Gastrocnemius medialis (tissue), 4 donors: ENCODE measurements at regions not wholly inside any gene's neighbourhood (a gene's known extent, or its start where the extent isn't known, plus 50 kb on each side); places are given as distances from the start of the nearest gene placed in this dataset.

Experiments
- ATAC-seq, 2 donors: fragments of 150-250 bp; one replicate each; pipeline ENCODE4 v1.9.1; 2016
- DNase-seq, 2 donors: peaks; one replicate each; pipeline ENCODE4 v3.0.0-alpha.2; 2019
- H3K27ac ChIP-seq, 4 donors: fragments of 200-600 bp; sonication (generic); 1 replicate in 1 of 4; 2 replicates in 3 of 4; pipeline ENCODE4 v1.5.1; 2016 to 2018; ENCODE audit warnings: mild to moderate bottlenecking in 2 of 4, moderate library complexity in 1 of 4
- H3K27me3 ChIP-seq, 3 donors: fragments of 200-600 bp; sonication (generic) in 2 of 3; 1 replicate in 1 of 3; 2 replicates in 2 of 3; pipeline versions ENCODE4 v1.5.1 to v1.6.0; 2016 to 2019; ENCODE audit warnings: mild to moderate bottlenecking in 1 of 3, moderate library complexity in 1 of 3
- H3K36me3 ChIP-seq, 2 donors: fragments of 200-600 bp; sonication (generic) in 1 of 2; one replicate each; pipeline ENCODE4 v1.5.1; 2017 to 2018
- H3K4me1 ChIP-seq, 2 donors: fragments of 200-600 bp; sonication (generic) in 1 of 2; one replicate each; pipeline ENCODE4 v1.5.1; 2016 to 2017; ENCODE audit warnings: mild to moderate bottlenecking in 2 of 2
- H3K4me3 ChIP-seq, 4 donors: fragments of 200-600 bp; sonication (generic) in 3 of 4; 1 replicate in 1 of 4; 2 replicates in 3 of 4; pipeline ENCODE4 v1.5.1; 2016 to 2019; ENCODE audit warnings: mild to moderate bottlenecking in 2 of 4
- H3K9me3 ChIP-seq, 3 donors: fragments of 200-600 bp; sonication (generic) in 2 of 3; 1 replicate in 1 of 3; 2 replicates in 2 of 3; pipeline ENCODE4 v1.5.1; 2016 to 2019
- CTCF ChIP-seq, 5 experiments: fragments of 450-650 bp in 3 of 5; fragments of 200-600 bp in 2 of 5; sonication (generic) in 2 of 5; IDR thresholded peaks in 4 of 5; conservative IDR thresholded peaks in 1 of 5; 1 replicate in 4 of 5; 2 replicates in 1 of 5; pipeline ENCODE4 v1.5.1; 2016 to 2019; ENCODE audit warnings: antibody characterized with exemption in 5 of 5, mild to moderate bottlenecking in 3 of 5, moderate library complexity in 3 of 5
- POLR2A ChIP-seq, 2 donors: fragments of 450-650 bp; IDR thresholded peaks; one replicate each; pipeline ENCODE4 v1.6.1; 2017; ENCODE audit warnings: antibody characterized with exemption in 2 of 2, mild to moderate bottlenecking in 2 of 2, moderate library complexity in 2 of 2
- in situ Hi-C, 4 donors: fragments of 200-750 bp; cut with MboI; loops; one replicate each; pipeline versions ENCODE4 v1.15.0 to v1.8.0; 2017; ENCODE audit warnings: low sequenced_read_pairs in 4 of 4
- intact Hi-C: fragments of 100-400 bp; cut with DNase I; formaldehyde crosslinking; loops from one replicate; pipeline ENCODE4 v1.15.1; 2023; ENCODE audit warnings: low total_unique reads

- DNase-seq (no peak), ATAC-seq (no peak)
- in situ Hi-C loops (no loop called here), intact Hi-C loops (no loop called here)
- Histone ChIP-seq H3K36me3 (no peaks in the 10 kb centered on the region), H3K27me3 (no peaks in the 10 kb centered on the region), H3K9me3 (no peaks in the 10 kb centered on the region), H3K4me3 (no peak overlapping the region), H3K27ac (no peak overlapping the region), H3K4me1 (no peaks in the 10 kb centered on the region)
- TF ChIP-seq POLR2A (IDR thresholded peaks at IDR 0.05) = no peak
- TF ChIP-seq CTCF (IDR thresholded peaks at IDR 0.05 in 4 of 5, conservative IDR thresholded peaks at IDR 0.05 in 1 of 5) = no peak
Observed at GRCh38 chr6:87903323-87903722, 144.3 kb upstream of the SPACA1 start.

DNA sequence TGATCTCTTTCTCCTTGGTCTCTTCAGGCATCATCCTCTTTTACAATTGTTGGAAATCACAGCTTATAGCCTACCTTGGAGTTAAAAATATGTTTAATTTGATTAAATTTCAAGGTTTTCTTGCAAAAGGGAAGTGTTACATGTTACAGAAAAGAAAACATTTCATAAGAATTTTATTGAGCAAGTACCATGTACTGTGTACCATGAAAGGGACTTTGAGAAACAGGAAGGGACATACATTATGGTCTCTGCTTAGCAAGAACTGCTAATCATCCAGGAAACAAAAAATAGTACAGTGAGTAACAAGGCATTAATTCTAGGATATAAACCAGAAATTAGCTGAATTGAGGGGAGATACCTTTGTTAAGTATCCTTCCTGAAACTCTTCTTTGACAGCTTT is 145.3 kb upstream of the SPACA1 start:
- ATAC-seq = no peak
- Histone ChIP-seq H3K27ac (no peak overlapping the region), H3K9me3 (no peaks in the 10 kb centered on the region), H3K27me3 (no peaks in the 10 kb centered on the region), H3K36me3 (no peaks in the 10 kb centered on the region), H3K4me3 (no peak overlapping the region), H3K4me1 (no peaks in the 10 kb centered on the region)
- intact Hi-C loops (no loop called here), in situ Hi-C loops (no loop called here)
- no peak for DNase-seq
- no peak for TF ChIP-seq POLR2A (IDR thresholded peaks at IDR 0.05)
- TF ChIP-seq CTCF (IDR thresholded peaks at IDR 0.05 in 4 of 5, conservative IDR thresholded peaks at IDR 0.05 in 1 of 5) = no peak

GRCh38 chr6:87901613-87902012 is 146.0 kb upstream of the SPACA1 start:
- Histone ChIP-seq H3K27me3 (no peaks in the 10 kb centered on the region), H3K4me1 (no peaks in the 10 kb centered on the region), H3K27ac (no peak overlapping the region), H3K4me3 (no peak overlapping the region), H3K36me3 (no peaks in the 10 kb centered on the region), H3K9me3 (no peaks in the 10 kb centered on the region)
- ATAC-seq (no peak), DNase-seq (no peak)
- TF ChIP-seq POLR2A (IDR thresholded peaks at IDR 0.05) (no peak), CTCF (IDR thresholded peaks at IDR 0.05 in 4 of 5, conservative IDR thresholded peaks at IDR 0.05 in 1 of 5) (no peak)
- intact Hi-C loops = no loop called here
- in situ Hi-C loops = no loop called here

GRCh38 chr6:87900160-87900698 is 147.4 kb upstream of the SPACA1 start:
- in situ Hi-C loops (no loop called here), intact Hi-C loops (no loop called here)
- no peaks in the 10 kb centered on the region for H3K4me1 ChIP-seq
- no peak for TF ChIP-seq POLR2A (IDR thresholded peaks at IDR 0.05)
- TF ChIP-seq CTCF (IDR thresholded peaks at IDR 0.05 in 4 of 5, conservative IDR thresholded peaks at IDR 0.05 in 1 of 5) = no peak
- no peaks in the 10 kb centered on the region for H3K27me3 ChIP-seq
- H3K4me3 ChIP-seq = no peak overlapping the region
- DNase-seq (no peak), ATAC-seq (no peak)
- H3K9me3 ChIP-seq = no peaks in the 10 kb centered on the region
- no peak overlapping the region for H3K27ac ChIP-seq
- no peaks in the 10 kb centered on the region for H3K36me3 ChIP-seq

DNA sequence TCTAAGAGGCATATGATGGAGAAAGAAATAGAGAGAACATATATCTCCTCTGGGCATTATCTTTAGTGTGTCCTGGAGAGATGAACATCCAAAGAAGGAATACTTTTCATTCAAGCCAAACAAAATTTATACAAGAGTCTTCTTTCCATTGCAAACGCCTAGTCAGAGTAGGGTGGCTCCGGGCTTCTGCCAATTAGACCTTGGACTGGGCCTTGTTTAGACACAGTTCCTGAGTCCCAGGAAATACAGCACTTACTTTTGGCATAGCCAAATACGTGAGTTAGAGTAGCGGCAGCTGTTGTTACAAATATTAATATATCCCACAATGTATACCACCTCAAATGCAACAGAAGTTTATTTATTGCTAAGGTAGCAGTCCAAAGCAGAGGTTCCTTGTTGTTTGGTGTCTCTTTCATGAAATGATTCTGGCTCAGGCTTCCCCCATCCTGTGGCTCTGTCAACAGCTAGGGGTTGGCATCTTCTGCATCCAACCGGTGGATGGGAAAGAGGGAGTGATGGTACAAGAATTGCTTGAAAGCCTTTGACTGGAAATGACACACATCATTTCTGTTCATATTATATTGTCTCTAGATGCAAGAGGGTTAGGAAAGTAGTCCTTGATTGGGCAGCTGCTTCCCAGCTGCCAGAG is 148.0 kb upstream of the SPACA1 start:
- DNase-seq (no peak), ATAC-seq (no peak)
- no peaks in the 10 kb centered on the region for H3K36me3 ChIP-seq
- H3K27me3 ChIP-seq = no peaks in the 10 kb centered on the region
- intact Hi-C loops = no loop called here
- H3K27ac ChIP-seq = no peak overlapping the region
- no peaks in the 10 kb centered on the region for H3K9me3 ChIP-seq
- H3K4me1 ChIP-seq = no peaks in the 10 kb centered on the region
- in situ Hi-C loops = no loop called here
- no peak overlapping the region for H3K4me3 ChIP-seq
- TF ChIP-seq CTCF (IDR thresholded peaks at IDR 0.05 in 4 of 5, conservative IDR thresholded peaks at IDR 0.05 in 1 of 5) (no peak), POLR2A (IDR thresholded peaks at IDR 0.05) (no peak)
